WTC11 (cell line): ENCODE measurements at regions not wholly inside any gene's neighbourhood (a gene's known extent, or its start where the extent isn't known, plus 50 kb on each side); places are given as distances from the start of the nearest gene placed in this dataset.

Experiments used
- ATF1 ChIP-seq: sonication (generic); formaldehyde crosslinking; IDR thresholded peaks from 2 replicates; pipeline ENCODE4 v1.8.1; 2023; ENCODE audit warnings: mild to moderate bottlenecking, moderate library complexity, missing genetic modification reagents
- CTCF ChIP-seq: fragments of 200-600 bp; IDR thresholded peaks from 2 replicates; pipeline ENCODE4 v1.8.0; 2022; ENCODE audit warnings: antibody characterized with exemption
- ESRRA ChIP-seq: sonication (generic); formaldehyde crosslinking; IDR thresholded peaks from 2 replicates; pipeline ENCODE4 v1.8.1; 2022; ENCODE audit warnings: mild to moderate bottlenecking, missing genetic modification reagents, borderline replicate concordance
- FOXP4 ChIP-seq: sonication (generic); formaldehyde crosslinking; IDR thresholded peaks from 2 replicates; pipeline ENCODE4 v1.8.0; 2022; ENCODE audit warnings: mild to moderate bottlenecking, missing genetic modification reagents
- TEAD4 ChIP-seq: sonication (generic); formaldehyde crosslinking; IDR thresholded peaks from 2 replicates; pipeline ENCODE4 v1.8.0; 2022; ENCODE audit warnings: mild to moderate bottlenecking, missing genetic modification reagents
- USF2 ChIP-seq: sonication (generic); formaldehyde crosslinking; IDR thresholded peaks from 2 replicates; pipeline ENCODE4 v1.8.1; 2023; ENCODE audit warnings: mild to moderate bottlenecking, missing genetic modification reagents, moderate library complexity
- ZNF263 ChIP-seq: sonication (generic); formaldehyde crosslinking; IDR thresholded peaks from 2 replicates; pipeline ENCODE4 v1.8.1; 2022; ENCODE audit warnings: low read depth, mild to moderate bottlenecking, moderate library complexity, missing genetic modification reagents
- ZNF671 ChIP-seq: fragments of 250-450 bp; sonication (Bioruptor Pico); IDR thresholded peaks from 2 replicates; pipeline ENCODE4 v1.8.0; 2021; ENCODE audit warnings: mild to moderate bottlenecking

DNA sequence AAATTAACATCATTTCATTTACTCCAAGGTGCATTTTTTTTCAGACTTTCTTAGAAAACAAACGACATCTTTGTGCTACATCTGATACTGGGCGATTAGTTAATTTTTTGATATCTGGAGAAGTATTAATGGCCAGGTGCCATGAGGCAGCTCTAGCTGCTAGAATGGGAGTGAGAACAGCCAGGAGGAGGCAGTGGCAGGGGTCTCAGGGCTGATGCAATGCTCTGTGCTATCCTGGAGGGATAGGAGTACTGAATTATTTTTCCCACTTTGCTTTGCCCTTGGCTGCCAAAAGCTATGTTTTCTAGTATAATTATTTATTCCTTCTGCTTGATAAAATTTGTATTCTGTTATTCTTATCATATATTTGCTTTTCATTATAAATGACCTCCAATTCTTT lies 133.6 kb upstream of the NOX3 start:
- TF ChIP-seq ZNF671 (CRISPR knock-in tag) (no peak), ZNF263 (CRISPR knock-in tag) (no peak), FOXP4 (no peak), CTCF (no peak), ESRRA (CRISPR knock-in tag) (no peak), TEAD4 (CRISPR knock-in tag) (no peak), ATF1 (CRISPR knock-in tag) (no peak), USF2 (CRISPR knock-in tag) (no peak)
